Stimulated activated CD4-positive, alpha-beta T cell treated with anti-CD3 and anti-CD28 coated beads, Interleukin-1b, Interleukin-23, amount 100 ng/mL, for 4 hours (primary cell): ENCODE measurements at regions not wholly inside any gene's neighbourhood (a gene's known extent, or its start where the extent isn't known, plus 50 kb on each side); places are given as distances from the start of the nearest gene placed in this dataset.
"Not testable (repeated sequence)": the region's sequence is repeated elsewhere in the genome, so short reads cannot be mapped to it uniquely, and the experiment has no call there.

Experiments
- DNase-seq, 2 donors: peaks; one replicate each; pipeline ENCODE4 v3.0.0-alpha.2; 2020; ENCODE audit warnings: low read depth in 2 of 2

- DNase-seq: no peak
These were observed 97.3 kb upstream of the GOT2 start for GRCh38 chr16:58831386-58831785.

GRCh38 chr16:58828901-58829545 lies 94.9 kb upstream of the GOT2 start:
- no peak for DNase-seq

GRCh38 chr16:58824201-58824600 lies 90.1 kb upstream of the GOT2 start:
- no peak for DNase-seq

- no peak for DNase-seq
These were observed 87.8 kb upstream of the GOT2 start for GRCh38 chr16:58821886-58822285.

- DNase-seq: no peak
These were observed 86.3 kb upstream of the GOT2 start for GRCh38 chr16:58820411-58820810.

- no peak for DNase-seq
These were observed 81.2 kb upstream of the GOT2 start for GRCh38 chr16:58815181-58815888.

- peak; percentile 1 to 17 for DNase-seq
These were observed 80.3 kb upstream of the GOT2 start for GRCh38 chr16:58814348-58814801.

- no peak for DNase-seq
These were observed 75.1 kb upstream of the GOT2 start for GRCh38 chr16:58809213-58809612.

- no peak for DNase-seq
These were observed 73.2 kb upstream of the GOT2 start for GRCh38 chr16:58807276-58807675.

GRCh38 chr16:58801838-58802237 lies 67.7 kb upstream of the GOT2 start:
- DNase-seq: no peak

- no peak for DNase-seq
These were observed 63.2 kb upstream of the GOT2 start for GRCh38 chr16:58797137-58797801.

GRCh38 chr16:58793366-58793765 lies 59.2 kb upstream of the GOT2 start:
- no peak for DNase-seq

GRCh38 chr16:58792188-58792587 lies 58.1 kb upstream of the GOT2 start:
- DNase-seq: no peak

- DNase-seq: not testable (repeated sequence)
These were observed 56.9 kb upstream of the GOT2 start for GRCh38 chr16:58790816-58791557.

GRCh38 chr16:58789351-58789750 lies 55.2 kb upstream of the GOT2 start:
- no peak for DNase-seq
